OCI-LY1 (cell line): ENCODE measurements at regions not wholly inside any gene's neighbourhood (a gene's known extent, or its start where the extent isn't known, plus 50 kb on each side); places are given as distances from the start of the nearest gene placed in this dataset.

Source experiments
- H2AFZ ChIP-seq: fragments of 200-600 bp; sonication (generic), shearing (Covaris generic); 2 replicates; pipeline ENCODE4 v1.6.0; 2014; ENCODE audit warnings: antibody characterized with exemption, mild to moderate bottlenecking, low read length
- H3F3A ChIP-seq: fragments of 200-600 bp; sonication (generic), shearing (Covaris generic); 2 replicates; pipeline ENCODE4 v1.6.0; 2014; ENCODE audit warnings: mild to moderate bottlenecking, antibody characterized with exemption, low read length, moderate library complexity; ENCODE audit not compliant: insufficient read depth
- H3K27ac ChIP-seq: fragments of 200-600 bp; sonication (generic); 2 replicates; pipeline ENCODE4 v1.5.1; 2014; ENCODE audit warnings: low read length, mixed run types, mild to moderate bottlenecking, low read depth; ENCODE audit not compliant: poor library complexity, severe bottlenecking
- H3K27me3 ChIP-seq: fragments of 200-600 bp; sonication (generic); 2 replicates; pipeline ENCODE4 v1.6.0; 2014; ENCODE audit warnings: antibody characterized with exemption, mild to moderate bottlenecking, low read length, moderate library complexity; ENCODE audit not compliant: insufficient read depth
- H3K36me3 ChIP-seq: fragments of 200-600 bp; sonication (generic); 2 replicates; pipeline ENCODE4 v1.6.1; 2014; ENCODE audit warnings: mild to moderate bottlenecking, antibody characterized with exemption, low read length, moderate library complexity, mixed read lengths; ENCODE audit not compliant: insufficient read depth
- H3K4me1 ChIP-seq: fragments of 200-600 bp; sonication (generic); 2 replicates; pipeline ENCODE4 v1.5.1; 2014; ENCODE audit warnings: mild to moderate bottlenecking, low read length, moderate library complexity; ENCODE audit not compliant: insufficient read depth, severe bottlenecking
- H3K4me2 ChIP-seq: fragments of 200-600 bp; sonication (generic), shearing (Covaris generic); 2 replicates; pipeline ENCODE4 v1.6.1; 2014; ENCODE audit warnings: low read length
- H3K4me3 ChIP-seq: fragments of 200-600 bp; sonication (generic); 2 replicates; pipeline ENCODE4 v1.5.1; 2014; ENCODE audit warnings: low read length, low read depth, mild to moderate bottlenecking, mixed read lengths; ENCODE audit not compliant: poor library complexity, severe bottlenecking
- H3K79me2 ChIP-seq: fragments of 200-600 bp; shearing (Covaris generic); 2 replicates; pipeline ENCODE4 v1.6.1; 2016; ENCODE audit warnings: mixed run types, low read length, mixed read lengths; ENCODE audit not compliant: insufficient read depth
- H3K9ac ChIP-seq: fragments of 200-600 bp; sonication (generic), shearing (Covaris generic); 2 replicates; pipeline ENCODE4 v1.6.1; 2014; ENCODE audit warnings: mild to moderate bottlenecking, low read length, mixed read lengths
- H3K9me2 ChIP-seq: fragments of 200-600 bp; sonication (generic), shearing (Covaris generic); 2 replicates; pipeline ENCODE4 v1.6.1; 2014; ENCODE audit warnings: low read depth, mild to moderate bottlenecking, low read length, mixed read lengths
- H3K9me3 ChIP-seq: fragments of 200-600 bp; shearing (Covaris generic); 2 replicates; pipeline ENCODE4 v1.6.1; 2014; ENCODE audit warnings: low read length, mixed read lengths
- H4K20me1 ChIP-seq: fragments of 200-600 bp; sonication (generic), shearing (Covaris generic); 2 replicates; pipeline ENCODE4 v1.6.0; 2016; ENCODE audit warnings: mild to moderate bottlenecking, low read length; ENCODE audit not compliant: insufficient read depth
- CTCF ChIP-seq: fragments of 200-600 bp; sonication (generic), shearing (Covaris generic); IDR thresholded peaks from 2 replicates; pipeline ENCODE4 v1.5.1; 2017; ENCODE audit warnings: mild to moderate bottlenecking, antibody characterized with exemption, low read length, moderate library complexity, mixed read lengths
- EZH2 ChIP-seq: fragments of 200-600 bp; sonication (generic), shearing (Covaris generic); IDR thresholded peaks from 2 replicates; pipeline ENCODE4 v1.8.0; 2017; ENCODE audit warnings: borderline replicate concordance, mixed run types, mild to moderate bottlenecking, antibody characterized with exemption, low read length, moderate library complexity, mixed read lengths

GRCh38 chr10:92757711-92758104 lies 68.0 kb downstream of the HHEX start:
- no peaks in the 10 kb centered on the region for H3K36me3 ChIP-seq
- H3K9me2 ChIP-seq = no peaks in the 10 kb centered on the region
- H3K9me3 ChIP-seq = no peaks in the 10 kb centered on the region
- peak overlapping the region; percentile 45 for H3K4me3 ChIP-seq
- no peaks in the 10 kb centered on the region for H3K27me3 ChIP-seq
- no peak overlapping the region; the same call in 1 of the 2 replicates for H2AFZ ChIP-seq
- H3K4me2 ChIP-seq = peak overlapping the region; percentile 86
- peak overlapping the region; percentile 65 for H3K9ac ChIP-seq
- peak overlapping the region; percentile 96 for H3K27ac ChIP-seq
- H3K4me1 ChIP-seq = peaks cover 45% of the 10 kb centered on the region
- no peaks in the 10 kb centered on the region for H3K79me2 ChIP-seq
- TF ChIP-seq CTCF (no peak), EZH2 (no peak)
- no peaks in the 10 kb centered on the region for H4K20me1 ChIP-seq
- peaks cover 4% of the 10 kb centered on the region for H3F3A ChIP-seq

GRCh38 chr10:92758594-92758993 lies 68.8 kb downstream of the HHEX start:
- Histone ChIP-seq H3K27ac (peak overlapping the region; percentile 96), H3K4me2 (peak overlapping the region; percentile 86; the same call in 1 of the 2 replicates), H3K4me1 (peaks cover 45% of the 10 kb centered on the region), H2AFZ (no peak overlapping the region), H3K4me3 (no peak overlapping the region), H3K9ac (no peak overlapping the region), H3K27me3 (no peaks in the 10 kb centered on the region), H3F3A (peaks cover 4% of the 10 kb centered on the region), H3K9me2 (no peaks in the 10 kb centered on the region), H3K79me2 (no peaks in the 10 kb centered on the region), H3K9me3 (no peaks in the 10 kb centered on the region), H4K20me1 (no peaks in the 10 kb centered on the region), H3K36me3 (no peaks in the 10 kb centered on the region)
- TF ChIP-seq CTCF (no peak), EZH2 (no peak)

- TF ChIP-seq CTCF (no peak), EZH2 (no peak)
- Histone ChIP-seq H3K36me3 (no peaks in the 10 kb centered on the region), H3K27me3 (no peaks in the 10 kb centered on the region), H3K9me3 (no peaks in the 10 kb centered on the region), H3K27ac (no peak overlapping the region), H3K9me2 (no peaks in the 10 kb centered on the region), H4K20me1 (no peaks in the 10 kb centered on the region), H3K4me1 (peaks cover 44% of the 10 kb centered on the region), H3K4me3 (no peak overlapping the region), H2AFZ (no peak overlapping the region), H3K4me2 (no peak overlapping the region), H3F3A (peaks cover 4% of the 10 kb centered on the region), H3K79me2 (no peaks in the 10 kb centered on the region), H3K9ac (no peak overlapping the region)
Observed at GRCh38 chr10:92760609-92761008, 70.9 kb downstream of the HHEX start.
